ENCODE measurements at regions not wholly inside any gene's neighbourhood (a gene's known extent, or its start where the extent isn't known, plus 50 kb on each side); places are given as distances from the start of the nearest gene placed in this dataset.
"Not testable (repeated sequence)": the region's sequence is repeated elsewhere in the genome, so short reads cannot be mapped to it uniquely, and the experiment has no call there.

DNA sequence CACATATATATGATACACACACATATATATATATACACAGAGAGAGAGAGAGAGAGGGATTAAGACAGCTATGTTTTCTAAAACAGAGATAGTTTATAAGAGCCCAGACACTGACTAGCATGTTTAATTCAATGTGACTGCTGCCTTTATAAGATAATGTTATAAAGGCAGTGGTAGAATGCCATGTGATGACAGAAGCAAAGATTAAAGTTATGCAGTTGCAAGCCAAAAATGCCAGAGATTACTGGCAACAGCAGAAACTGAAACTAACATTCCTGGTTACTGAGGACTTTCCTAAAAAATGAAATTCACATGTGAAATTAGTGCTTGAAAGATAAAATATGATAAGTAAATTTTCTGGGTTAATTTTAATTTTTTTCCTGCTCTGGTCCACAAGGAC lies 1888.9 kb downstream of the LRRC4C start:
- no peak for DNase-seq
- H3K27ac ChIP-seq: no peak overlapping the region
- H3K4me1 ChIP-seq: no peaks in the 10 kb centered on the region
- no peaks in the 10 kb centered on the region for H3K36me3 ChIP-seq
- no peak for TF ChIP-seq POLR2A (IDR thresholded peaks at IDR 0.05)
- TF ChIP-seq, protein P1, sequence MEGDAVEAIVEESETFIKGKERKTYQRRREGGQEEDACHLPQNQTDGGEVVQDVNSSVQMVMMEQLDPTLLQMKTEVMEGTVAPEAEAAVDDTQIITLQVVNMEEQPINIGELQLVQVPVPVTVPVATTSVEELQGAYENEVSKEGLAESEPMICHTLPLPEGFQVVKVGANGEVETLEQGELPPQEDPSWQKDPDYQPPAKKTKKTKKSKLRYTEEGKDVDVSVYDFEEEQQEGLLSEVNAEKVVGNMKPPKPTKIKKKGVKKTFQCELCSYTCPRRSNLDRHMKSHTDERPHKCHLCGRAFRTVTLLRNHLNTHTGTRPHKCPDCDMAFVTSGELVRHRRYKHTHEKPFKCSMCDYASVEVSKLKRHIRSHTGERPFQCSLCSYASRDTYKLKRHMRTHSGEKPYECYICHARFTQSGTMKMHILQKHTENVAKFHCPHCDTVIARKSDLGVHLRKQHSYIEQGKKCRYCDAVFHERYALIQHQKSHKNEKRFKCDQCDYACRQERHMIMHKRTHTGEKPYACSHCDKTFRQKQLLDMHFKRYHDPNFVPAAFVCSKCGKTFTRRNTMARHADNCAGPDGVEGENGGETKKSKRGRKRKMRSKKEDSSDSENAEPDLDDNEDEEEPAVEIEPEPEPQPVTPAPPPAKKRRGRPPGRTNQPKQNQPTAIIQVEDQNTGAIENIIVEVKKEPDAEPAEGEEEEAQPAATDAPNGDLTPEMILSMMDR (IDR thresholded peaks at IDR 0.05): no peak
- H3K27me3 ChIP-seq: no peaks in the 10 kb centered on the region
- H3K9me3 ChIP-seq: peaks cover 0 to 7% (median 0%) of the 10 kb centered on the region in 12 donors
- no peak for ATAC-seq
- intact Hi-C loops (cut with DNase I): no loop called here
- no peak overlapping the region for H3K4me3 ChIP-seq

DNA sequence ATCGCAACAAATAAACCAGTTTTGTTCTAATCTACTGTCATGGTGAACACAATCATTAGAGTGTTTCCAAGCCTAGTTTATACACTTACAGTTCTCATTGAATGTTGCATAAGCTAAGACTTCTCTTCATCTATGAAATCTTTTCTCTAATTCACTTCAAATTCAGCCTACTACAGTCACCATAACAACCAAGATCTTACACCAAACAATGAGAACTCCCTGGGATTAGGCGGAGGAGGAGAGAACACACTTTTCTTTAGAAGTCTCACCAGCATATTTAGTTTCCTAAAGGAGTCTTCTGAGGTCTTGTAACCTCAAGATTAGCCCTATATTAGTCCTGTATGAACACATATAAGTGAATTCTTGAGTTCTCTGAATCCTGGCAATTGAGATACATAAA lies 1889.7 kb downstream of the LRRC4C start:
- TF ChIP-seq, protein P1 (IDR thresholded peaks at IDR 0.05): no peak
- TF ChIP-seq POLR2A (IDR thresholded peaks at IDR 0.05): no peak
- Histone ChIP-seq H3K4me3 (no peak overlapping the region), H3K9me3 (peaks cover 0 to 8% (median 0%) of the 10 kb centered on the region in 12 donors), H3K27ac (no peak overlapping the region), H3K27me3 (no peaks in the 10 kb centered on the region), H3K4me1 (no peaks in the 10 kb centered on the region), H3K36me3 (no peaks in the 10 kb centered on the region)
- DNase-seq (no peak), ATAC-seq (no peak)
- WGBS, 4 donors: 75 to 83% (median 82%) methylated on average over 2 of the region's 2 CpGs
- intact Hi-C loops (cut with DNase I): no loop called here

DNA sequence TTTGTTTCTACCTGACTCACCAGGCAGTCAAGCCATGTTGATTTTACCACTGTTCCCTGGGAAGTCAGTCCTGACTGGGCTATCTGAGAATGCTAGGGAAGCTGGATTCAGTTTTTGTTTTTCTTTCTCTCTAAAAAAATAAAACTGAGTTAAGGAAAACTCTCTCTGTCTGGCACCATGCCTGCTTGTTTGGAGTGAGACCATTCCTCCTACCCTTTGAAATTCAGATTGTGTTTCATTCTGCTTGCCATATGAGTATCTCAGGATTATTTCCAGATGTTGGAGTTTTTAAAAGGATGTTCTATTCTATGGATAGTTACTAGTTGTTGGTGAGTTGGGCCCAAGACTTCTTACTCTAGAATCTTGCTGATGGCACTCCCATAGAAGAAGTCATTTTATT lies 1917.0 kb downstream of the LRRC4C start:
- no peaks in the 10 kb centered on the region for H3K27me3 ChIP-seq
- peaks cover 0 to 34% (median 9%) of the 10 kb centered on the region in 12 donors for H3K9me3 ChIP-seq
- no peaks in the 10 kb centered on the region for H3K4me1 ChIP-seq
- no peak overlapping the region for H3K4me3 ChIP-seq
- no peaks in the 10 kb centered on the region for H3K36me3 ChIP-seq
- TF ChIP-seq, protein P1 (IDR thresholded peaks at IDR 0.05): no peak
- no peak for TF ChIP-seq POLR2A (IDR thresholded peaks at IDR 0.05)
- H3K27ac ChIP-seq: no peak overlapping the region
- intact Hi-C loops (cut with DNase I): no loop called here
- DNase-seq (no peak), ATAC-seq (no peak)

DNA sequence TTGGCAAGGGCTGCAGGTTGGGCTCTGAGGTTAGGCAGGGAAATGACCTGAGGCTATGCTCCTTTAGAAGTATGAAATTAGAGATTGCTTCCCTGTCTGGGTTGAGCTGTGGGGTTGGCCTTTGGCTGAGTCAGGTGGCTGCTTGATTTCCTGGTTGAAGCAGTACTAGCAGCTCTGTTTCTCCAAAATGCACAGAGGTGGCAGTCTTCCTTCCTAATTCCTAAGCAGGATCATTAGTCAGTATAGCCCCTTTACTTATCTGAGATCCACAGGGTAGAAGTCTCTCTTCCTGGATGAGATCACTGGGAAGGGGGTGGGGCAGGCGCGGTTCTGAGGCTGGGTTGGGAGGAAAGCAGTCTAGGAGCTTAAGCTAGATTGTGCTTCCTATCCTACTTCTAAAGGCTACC lies 1917.5 kb downstream of the LRRC4C start:
- intact Hi-C loops (cut with DNase I): no loop called here
- ATAC-seq (peak in 1 of 4 donors; percentile 15), DNase-seq (no peak)
- Histone ChIP-seq H3K9me3 (peaks cover 0 to 34% (median 9%) of the 10 kb centered on the region in 12 donors), H3K36me3 (no peaks in the 10 kb centered on the region), H3K4me1 (no peaks in the 10 kb centered on the region), H3K4me3 (no peak overlapping the region), H3K27me3 (no peaks in the 10 kb centered on the region), H3K27ac (no peak overlapping the region)
- TF ChIP-seq, protein P1 (IDR thresholded peaks at IDR 0.05): no peak
- TF ChIP-seq POLR2A (IDR thresholded peaks at IDR 0.05): no peak
- 21 to 57% (median 36%) methylated on average over 2 of the region's 2 CpGs for WGBS, 4 donors

DNA sequence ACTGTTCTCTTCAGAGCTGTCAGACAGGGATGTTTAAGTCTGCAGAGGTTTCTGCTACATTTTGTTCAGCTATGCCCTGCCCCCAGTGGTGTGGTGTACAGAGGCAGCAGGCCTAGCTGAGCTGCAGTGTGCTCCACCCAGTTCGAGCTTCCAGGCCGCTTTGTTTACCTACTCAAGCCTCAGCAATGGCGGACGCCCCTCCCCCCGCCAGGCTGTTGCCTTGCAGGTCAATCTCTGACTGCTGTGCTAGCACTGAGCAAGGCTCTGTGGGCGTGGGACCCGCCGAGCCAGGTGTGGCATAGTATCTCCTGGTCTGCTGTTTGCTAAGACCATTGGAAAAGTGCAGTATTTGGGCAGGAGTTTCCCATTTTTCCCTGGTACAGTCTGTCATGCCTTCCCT lies 1923.1 kb downstream of the LRRC4C start:
- intact Hi-C loops (cut with DNase I); H3K36me3 ChIP-seq: not testable (repeated sequence)
- peaks cover 0 to 38% (median 12%) of the 10 kb centered on the region in 12 donors for H3K9me3 ChIP-seq

More for the DNA sequence above, 1923.1 kb downstream of the LRRC4C start:
- H3K4me3 ChIP-seq, H3K4me1 ChIP-seq, DNase-seq, ATAC-seq, H3K27me3 ChIP-seq, H3K27ac ChIP-seq: not testable (repeated sequence)
- 74 to 83% (median 80%) methylated on average over 6 to 8 of the region's 8 CpGs for WGBS, 4 donors
